Left lobe of liver (tissue), 2 donors: ENCODE measurements at regions not wholly inside any gene's neighbourhood (a gene's known extent, or its start where the extent isn't known, plus 50 kb on each side); places are given as distances from the start of the nearest gene placed in this dataset.
"Not testable (repeated sequence)": the region's sequence is repeated elsewhere in the genome, so short reads cannot be mapped to it uniquely, and the experiment has no call there.

Source experiments
- ATAC-seq: fragments of 200-7000 bp; cut with Tn5 transposase; one replicate; pipeline ENCODE4 v1.9.1; 2020; ENCODE audit warnings: mild to moderate bottlenecking, moderate library complexity
- DNase-seq: peaks from one replicate; pipeline ENCODE4 v3.0.0-alpha.2; 2020; ENCODE audit warnings: low spot score
- donor health status: DM: no; HTN: no; CAD: no; lungs with moderate emphysema.
- donor health status: DM: no; HTN: yes; CAD: no.

DNA sequence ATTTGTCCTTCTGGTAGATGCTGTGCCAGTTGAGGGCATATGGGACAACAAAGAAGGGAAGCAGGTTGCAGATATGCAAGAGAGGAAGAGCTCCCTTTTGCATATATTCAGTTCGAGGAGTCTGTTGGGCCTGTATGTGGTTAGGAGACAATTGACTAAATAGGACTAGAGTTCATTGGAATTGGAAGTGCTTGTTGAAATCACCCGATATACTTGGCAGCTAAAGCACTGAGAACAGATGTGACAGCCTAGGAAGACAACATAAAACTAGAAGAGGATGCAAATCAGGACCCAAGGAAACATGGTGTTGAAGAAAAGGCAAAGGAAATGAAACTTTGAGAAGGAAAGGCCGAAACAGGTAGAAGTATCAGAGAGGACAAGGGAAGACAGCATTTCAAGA lies 215.2 kb upstream of the P2RY1 start:
- no peak for DNase-seq
- no peak for ATAC-seq

DNA sequence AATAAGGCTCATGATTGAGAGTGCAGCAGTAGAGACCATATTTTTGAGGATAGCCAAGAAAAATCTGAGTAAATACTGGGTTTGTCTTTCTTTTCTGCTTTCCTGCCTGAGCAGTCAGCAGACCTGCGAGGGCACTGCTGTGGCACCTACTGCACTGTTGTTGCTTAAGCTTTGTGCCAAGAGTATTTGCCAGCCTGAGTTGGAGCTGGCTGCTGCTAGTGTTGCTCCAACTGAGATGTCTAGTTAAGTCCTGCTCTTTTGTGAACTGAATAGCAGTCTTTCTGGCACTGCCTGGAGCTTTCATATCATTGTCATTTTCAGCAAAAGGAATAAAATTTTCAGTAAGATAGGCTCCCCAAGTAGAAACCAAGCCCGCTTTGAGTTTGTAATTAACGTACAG lies 214.5 kb upstream of the P2RY1 start:
- no peak for DNase-seq
- peak; percentile 94 for ATAC-seq

DNA sequence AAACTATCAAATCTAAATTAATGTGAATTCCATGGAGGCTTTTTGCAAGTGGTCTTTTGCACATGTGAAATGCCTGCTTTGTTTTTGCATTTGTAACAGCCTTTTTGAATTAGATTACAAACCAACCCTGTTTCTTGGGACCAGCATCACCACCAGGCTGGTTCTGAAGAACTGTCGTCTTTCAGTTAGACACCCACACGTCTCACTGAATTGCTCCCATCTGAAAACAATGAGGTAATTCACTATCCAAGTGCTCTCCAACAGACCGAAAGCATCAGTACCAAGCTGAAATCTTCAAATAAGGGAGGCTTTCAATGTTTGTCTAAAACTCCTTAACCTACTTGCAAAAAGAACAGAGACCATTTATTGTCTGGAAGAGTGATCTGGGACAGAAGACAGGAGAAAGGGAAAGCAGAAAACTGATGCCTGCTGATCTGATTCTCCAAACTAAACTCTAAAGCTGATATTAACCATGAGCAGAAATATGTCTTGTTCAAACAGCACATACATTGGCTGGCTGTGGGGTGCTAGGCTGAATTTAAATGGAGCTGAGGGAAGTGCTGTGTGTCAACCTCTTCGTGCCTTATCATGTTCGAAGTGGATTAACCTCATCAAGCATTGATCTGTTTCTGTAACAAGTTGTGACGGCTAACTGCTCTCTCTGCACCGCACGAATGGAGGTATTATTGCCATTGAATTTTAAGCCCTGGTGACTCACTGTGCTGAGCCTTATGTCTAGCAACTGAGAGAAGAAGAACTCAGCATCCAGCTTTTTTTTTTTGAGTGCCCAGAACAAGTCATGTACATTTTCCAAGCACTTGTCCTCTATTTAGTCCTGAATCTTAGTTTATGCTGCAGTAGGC lies 213.7 kb upstream of the P2RY1 start:
- DNase-seq: no peak
- ATAC-seq: no peak

DNA sequence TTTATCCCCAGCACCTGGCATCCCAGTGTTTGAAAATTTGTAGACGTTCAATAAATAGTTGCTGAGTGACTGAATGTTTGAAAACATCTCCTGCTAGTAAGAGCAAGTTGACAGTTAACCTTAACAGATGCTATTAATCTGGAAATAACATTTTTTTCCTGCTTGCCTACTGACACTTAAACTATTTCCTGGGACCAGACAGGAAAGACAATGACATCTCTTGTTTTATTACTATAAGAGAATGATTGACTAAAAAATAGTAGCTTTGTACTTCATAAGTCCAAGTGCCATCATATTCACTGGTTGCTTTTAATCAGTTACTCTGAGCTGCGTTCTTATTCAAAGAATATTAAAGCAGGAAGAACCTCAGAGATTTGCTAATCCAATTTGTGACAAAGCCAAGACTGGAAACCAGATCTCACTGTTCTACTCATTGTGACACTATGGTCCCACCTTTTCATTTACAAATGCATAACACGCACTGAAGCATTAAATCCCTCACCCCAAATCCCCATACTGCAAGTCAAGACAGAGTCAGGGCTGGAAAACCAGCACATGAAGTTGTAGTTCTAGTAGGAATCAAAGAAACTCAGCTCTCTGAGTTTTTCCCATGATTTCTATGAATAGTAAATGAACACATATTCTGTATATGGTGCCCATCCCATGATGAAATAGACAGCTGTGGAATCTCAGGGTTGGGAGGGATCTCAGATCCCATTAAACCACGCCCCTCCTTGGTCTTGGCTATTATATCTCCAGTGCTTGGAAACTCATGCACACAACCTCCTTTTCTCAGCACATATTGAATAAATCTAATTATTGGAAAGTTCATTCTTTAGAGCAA lies 212.7 kb upstream of the P2RY1 start:
- ATAC-seq: no peak
- DNase-seq: no peak

DNA sequence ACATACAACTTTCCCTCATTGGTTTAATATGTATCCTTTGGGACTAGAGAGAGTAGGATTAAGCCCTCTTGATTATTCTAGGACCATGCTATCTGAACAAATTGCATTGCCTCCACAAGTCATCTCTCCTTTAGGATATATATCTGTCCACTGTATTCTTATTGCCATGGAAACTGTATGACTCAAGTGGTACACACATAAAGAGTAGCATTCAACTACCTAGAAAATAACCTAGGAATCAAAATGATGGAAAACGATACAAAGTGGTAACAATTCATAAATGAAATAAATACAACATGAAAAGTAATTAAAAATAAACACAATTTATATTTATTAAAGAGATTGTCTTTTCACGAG lies 212.1 kb upstream of the P2RY1 start:
- DNase-seq (no peak), ATAC-seq (no peak)

DNA sequence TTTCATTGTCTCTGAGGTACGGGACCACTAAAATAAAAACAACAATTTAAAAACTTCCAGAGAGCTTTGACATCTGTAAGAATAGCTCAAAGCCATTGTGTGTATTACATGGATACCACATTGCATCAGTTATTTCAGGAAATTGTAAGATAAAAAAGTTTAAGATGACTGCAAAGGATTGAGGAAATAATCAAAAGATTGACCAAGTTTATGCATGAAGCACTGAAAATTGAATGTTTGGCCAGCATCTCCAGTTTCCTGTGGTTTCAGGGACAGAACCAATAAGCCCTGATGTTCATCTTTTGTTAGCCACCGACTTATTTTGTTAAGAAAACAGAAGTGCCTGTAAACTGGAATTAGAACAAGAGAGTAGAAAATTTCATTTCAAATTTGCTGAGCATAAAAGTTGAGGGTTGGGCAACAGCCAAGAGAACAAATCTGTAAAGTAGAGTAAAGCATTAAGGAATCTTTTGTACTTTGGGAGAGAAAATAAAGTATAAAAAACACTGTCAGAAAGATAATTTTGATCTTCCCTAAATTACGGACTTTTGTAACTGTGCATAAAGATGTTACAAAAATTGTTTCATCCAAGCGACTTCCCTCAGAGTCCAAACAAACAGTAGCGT lies 211.5 kb upstream of the P2RY1 start:
- no peak for DNase-seq
- ATAC-seq: no peak

DNA sequence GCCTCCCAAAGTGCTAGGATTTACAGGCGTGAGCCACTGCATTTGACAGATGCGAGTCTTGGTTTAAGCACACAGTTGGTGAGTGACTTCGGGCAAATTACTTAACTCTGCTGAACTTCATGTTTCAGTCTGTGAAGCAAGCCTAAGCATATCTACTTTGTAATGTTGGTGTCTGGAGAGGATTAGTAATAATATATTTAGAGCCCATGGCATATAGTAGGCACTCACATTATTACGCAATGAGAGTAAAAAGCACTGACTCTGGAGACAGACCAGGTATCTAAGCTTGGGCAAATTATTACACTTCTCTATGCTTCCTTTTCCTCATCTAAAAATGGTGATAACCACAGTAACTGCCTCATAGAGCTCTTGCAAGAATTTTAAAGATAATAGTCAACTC lies 208.7 kb upstream of the P2RY1 start:
- ATAC-seq: no peak
- no peak for DNase-seq

DNA sequence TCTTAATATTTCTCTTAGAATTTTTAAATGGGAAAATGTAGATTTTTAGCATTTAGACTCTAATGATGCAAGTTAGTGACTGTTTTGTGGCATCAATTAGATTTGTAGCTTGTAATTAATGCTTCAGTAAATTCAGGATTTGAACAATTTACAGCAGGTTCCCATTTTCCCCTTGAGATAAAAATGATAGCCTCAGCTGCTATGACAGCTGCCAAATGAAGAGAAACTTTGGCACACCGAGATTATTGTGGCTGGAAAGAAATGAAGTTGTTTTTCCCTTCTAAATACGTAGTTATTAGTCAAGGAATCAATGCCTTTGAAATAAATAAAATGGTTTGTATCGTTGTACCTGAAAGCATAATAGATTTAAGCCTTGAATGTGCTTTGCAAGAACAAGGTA lies 206.4 kb upstream of the P2RY1 start:
- no peak for ATAC-seq
- DNase-seq: no peak

DNA sequence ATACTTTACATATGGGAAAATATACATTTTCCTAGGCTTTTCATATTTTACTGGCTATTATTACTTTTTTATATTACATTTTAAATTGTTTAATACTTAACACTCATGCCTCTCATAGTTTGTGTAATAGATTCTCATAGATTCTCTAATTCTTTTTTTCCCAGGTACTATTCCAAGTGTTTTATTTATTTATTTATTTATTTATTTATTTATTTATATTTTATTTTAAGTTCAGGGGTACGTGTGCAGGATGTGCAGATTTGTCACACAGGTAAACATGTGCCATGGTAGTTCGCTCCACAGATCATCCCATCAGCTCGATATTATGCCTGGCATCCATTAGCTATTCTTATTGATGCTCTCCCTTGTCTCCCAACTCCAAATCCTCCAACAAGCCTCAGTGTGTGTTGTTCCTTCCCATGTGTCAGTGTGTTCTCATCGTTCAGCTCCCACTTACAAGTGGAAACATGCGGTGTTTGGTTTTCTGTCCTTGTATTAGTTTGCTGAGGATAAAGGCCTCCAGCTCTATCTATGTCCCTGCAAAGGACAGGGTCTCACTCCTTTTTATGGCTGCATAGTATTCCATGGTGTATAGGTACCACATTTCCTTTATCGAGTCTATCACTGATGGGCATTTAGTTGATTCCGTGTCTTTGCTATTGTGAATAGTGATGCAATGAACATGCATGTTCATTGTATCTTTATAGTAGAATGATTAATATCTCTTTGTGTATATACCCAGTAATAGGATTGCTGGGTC lies 205.4 kb upstream of the P2RY1 start:
- no peak for ATAC-seq
- DNase-seq: no peak

DNA sequence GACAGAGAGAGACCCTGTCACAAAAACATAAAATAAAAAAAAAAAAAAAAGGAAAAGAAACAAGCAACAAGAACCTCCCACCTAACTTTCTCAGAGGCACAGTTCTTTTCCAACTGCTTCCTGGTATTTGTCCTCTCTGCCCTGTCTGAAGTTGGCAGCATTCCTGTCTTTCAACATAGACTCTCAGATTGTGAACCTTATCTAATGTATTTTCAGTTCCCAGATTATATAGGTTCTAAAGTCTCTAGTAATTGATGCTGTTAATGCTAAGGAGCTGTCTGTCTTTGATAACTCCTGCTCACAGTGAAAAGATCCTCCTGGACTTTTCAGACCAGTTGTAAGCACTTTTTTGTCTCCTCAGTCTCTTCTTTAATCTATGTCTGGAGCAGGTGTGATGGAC lies 199.5 kb upstream of the P2RY1 start:
- ATAC-seq (peak; percentile 70), DNase-seq (no peak)

DNA sequence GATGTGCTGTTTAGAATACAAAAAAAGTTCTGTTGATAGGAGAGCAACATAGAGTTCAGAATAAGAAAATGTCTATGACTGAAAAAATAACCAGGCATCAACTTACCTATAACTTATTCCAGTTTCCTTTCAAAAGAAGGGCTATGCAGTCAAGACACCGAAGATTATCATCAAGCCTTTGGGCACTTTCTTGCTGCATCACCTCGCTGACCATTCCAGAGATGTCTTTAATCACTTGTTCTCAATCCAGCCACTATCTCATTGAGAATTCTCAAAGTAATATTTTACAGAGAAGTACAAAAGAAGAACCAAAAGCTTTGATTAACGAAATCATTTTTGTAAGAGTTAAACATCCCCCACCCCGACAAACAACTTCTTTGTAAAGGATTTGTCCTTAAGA lies 198.3 kb upstream of the P2RY1 start:
- no peak for ATAC-seq
- no peak for DNase-seq

DNA sequence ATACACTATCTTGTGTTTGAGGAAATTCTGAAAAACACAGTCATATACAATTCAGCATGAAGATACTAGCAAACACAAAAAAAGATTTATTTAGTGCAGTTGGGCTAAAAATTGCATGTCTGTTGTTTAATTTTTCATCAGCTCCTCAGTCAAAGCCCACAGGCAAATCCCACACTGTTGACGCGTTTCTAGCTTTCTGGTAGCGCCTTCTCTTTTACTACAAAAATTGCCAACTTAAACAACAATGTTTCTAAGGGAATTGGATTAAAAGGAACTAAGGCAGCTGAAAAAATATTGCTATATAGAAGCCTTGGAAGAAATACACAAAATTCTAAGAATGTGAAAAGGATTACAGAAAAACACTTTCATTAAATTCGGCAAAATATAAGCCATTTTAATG lies 196.7 kb upstream of the P2RY1 start:
- DNase-seq (no peak), ATAC-seq (no peak)

DNA sequence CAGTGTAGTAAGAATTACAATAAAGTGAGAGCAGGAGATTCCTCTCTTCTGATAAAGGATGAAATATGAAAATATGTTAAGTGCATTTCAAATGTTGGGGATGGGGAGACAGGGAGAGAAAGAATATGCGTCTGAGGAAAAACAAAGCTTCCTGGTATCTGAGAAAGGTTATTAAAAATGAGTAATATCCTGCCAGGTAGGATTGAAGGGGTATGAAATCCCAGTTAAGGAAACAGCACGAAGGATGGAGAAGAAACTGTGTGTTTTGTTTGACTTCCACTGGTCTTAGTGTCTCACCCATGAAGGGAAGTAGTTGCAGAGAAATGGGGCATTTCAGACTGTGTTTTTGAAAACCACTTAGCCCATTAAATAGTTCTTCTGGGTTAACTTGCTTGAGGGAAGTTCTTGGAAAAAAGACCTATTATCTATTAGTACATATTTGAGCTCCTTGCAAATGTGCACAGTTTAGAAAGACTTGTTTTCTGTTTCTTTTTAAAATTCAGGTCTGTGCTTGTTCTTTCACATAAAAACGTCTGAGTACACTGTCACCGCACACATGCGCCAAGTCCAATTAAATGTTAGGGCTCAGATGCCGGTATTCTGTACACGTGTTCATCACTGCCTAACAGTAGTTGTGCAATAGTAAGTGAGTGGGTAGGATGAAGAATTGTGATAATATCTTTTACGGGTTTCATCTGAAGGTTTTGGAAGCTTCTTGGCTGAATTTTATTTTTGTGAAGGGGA lies 196.1 kb upstream of the P2RY1 start:
- DNase-seq: no peak
- ATAC-seq: peak; percentile 83

DNA sequence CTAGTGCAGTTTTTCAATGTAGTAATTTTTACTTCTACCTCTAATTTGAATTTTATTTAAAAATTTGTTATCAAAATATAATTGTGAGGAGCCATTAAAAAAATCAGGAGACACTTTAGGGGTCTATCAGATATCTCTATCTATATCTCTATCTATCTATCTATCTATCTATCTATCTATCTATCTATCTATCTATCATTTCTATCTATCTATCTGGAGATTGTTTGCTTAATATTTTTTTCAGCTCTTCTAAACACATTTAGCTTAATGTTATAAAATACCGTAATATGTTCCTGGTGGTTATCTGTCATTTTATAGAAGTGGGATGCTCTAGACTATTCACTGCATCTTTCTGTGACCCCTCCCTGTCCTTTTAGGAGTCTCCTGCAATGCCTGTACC lies 193.7 kb upstream of the P2RY1 start:
- no peak for DNase-seq
- no peak for ATAC-seq

DNA sequence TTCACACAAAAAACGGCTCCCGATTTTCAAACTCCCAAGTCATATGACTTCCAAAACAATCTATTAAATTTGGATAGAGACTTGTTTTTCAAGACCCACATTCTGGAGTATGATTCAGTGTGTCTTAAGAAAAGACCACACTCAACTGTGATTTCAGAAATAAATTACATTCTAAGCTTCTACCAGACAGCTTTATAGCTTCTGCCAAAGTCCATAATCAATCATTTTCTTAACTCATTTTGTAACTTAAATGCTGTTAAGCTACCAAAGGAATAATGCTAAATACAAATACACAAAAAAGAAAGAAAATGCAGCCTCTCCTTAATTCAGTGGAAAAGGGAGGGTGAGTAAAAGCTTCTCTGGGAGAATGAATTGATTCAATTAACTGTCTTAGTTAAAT lies 192.3 kb upstream of the P2RY1 start:
- DNase-seq (no peak), ATAC-seq (no peak)

DNA sequence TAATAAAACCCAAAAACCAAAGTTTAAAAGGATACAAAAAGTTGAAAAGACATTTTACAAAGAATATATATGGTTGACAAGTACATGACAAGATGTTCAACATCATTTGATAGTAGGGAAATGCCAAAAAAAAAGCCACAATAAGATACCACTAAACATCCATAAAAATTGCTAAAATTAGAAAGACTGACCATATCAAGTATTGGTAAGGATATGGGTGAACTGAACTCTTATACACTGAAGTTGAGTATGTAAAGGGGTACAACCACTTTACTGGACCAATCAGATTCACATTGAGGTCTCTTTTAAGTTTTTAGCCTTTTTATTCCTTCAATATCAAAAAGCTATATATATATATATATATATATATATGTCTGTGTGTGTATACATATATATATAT lies 190.5 kb upstream of the P2RY1 start:
- ATAC-seq (no peak), DNase-seq (no peak)

DNA sequence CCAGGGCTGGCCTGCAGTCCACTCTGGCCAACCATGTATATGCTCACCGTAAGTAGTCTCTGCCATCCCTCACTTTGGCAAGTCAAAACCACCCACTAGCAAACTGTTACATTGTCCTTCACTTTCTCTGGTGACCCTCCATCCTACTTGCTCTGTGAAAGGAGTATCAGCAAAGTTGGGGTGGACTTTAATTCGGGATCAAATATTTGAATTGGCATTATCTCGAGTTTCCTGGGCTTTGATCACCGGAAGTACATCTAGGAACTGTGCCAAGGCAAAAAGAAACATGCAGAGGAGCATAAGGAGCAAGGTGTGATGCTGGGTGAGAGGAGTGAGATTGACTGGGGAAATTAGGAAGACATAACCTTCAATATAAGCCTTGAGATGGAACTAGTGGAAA lies 188.9 kb upstream of the P2RY1 start:
- ATAC-seq (peak; percentile 82), DNase-seq (peak; percentile 51)

DNA sequence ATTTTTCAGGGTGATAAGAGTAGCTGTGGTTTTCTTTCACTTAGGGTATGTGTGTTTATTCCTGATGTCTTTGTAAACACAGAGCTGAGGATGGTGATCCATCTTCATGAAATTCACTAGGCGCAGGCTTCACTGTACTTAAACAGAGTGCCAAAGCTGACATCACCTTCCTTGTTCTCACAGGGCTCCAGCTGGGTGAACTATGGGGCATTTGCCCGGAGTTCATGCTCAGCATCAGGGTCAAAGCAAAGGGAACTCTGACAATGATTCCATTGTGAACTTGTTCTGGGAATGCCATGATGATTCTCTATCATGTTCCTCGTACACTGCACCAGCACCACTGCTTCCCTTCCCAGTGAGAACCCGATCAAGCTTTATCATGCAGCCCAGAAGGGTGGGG lies 184.8 kb upstream of the P2RY1 start:
- DNase-seq (peak; percentile 52), ATAC-seq (peak; percentile 71)

DNA sequence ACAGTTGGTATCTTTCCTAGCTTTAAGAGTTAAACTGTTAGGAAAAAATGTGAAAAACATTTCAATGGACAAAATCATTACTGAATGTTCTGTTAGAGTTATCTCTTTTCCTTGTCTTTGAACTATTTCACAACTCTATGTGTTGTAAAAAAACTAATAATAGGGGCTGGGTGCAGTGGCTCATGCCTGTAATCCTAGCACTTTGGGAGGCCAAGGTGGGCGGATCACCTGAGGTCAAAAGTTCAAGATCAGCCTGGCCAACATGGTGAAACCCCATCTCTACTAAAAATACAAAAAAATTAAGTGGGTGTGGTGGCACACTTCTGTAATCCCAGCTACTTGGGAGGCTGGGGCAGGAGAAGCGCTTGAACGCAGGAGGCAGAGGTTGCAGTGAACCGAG lies 184.0 kb upstream of the P2RY1 start:
- DNase-seq: not testable (repeated sequence)
- peak; percentile 48 for ATAC-seq

DNA sequence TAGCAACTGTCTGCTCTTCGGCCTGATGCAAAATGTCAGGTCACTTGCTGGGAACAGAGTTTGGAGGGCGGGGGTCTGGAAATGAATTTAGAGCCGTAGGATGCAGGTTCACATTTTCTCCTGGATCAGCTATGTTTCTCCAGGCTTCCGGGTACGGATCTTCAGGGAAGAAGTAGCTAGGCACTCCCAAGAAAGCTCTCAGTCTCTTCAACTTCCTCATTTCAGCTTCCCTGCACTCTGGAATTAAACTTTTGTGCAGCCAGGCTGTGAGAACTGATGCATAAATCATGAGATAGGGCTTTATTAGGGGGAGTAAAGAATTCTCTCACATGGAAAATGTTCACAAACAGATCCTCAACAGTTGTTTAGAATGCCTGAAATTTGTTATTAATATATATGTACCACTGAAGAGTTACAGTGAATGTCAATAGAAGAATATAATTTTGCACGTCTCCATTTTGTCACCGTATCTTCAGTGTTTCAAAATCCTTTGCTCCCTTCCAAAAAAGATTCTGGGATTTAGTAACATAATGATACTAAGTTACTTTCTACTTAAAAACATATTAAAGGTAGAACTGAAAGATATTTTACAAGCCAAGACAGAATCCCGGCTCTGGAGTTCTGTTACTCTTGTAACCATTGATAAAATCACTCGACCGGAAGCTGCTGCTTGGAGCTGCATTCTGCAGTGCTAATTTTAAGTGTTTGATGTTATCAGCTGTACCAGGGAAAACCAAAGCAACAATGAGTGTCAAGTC lies 178.5 kb upstream of the P2RY1 start:
- ATAC-seq: no peak
- no peak for DNase-seq
